ENCODE measurements at regions not wholly inside any gene's neighbourhood (a gene's known extent, or its start where the extent isn't known, plus 50 kb on each side); places are given as distances from the start of the nearest gene placed in this dataset.
"Not testable (repeated sequence)": the region's sequence is repeated elsewhere in the genome, so short reads cannot be mapped to it uniquely, and the experiment has no call there.

DNA sequence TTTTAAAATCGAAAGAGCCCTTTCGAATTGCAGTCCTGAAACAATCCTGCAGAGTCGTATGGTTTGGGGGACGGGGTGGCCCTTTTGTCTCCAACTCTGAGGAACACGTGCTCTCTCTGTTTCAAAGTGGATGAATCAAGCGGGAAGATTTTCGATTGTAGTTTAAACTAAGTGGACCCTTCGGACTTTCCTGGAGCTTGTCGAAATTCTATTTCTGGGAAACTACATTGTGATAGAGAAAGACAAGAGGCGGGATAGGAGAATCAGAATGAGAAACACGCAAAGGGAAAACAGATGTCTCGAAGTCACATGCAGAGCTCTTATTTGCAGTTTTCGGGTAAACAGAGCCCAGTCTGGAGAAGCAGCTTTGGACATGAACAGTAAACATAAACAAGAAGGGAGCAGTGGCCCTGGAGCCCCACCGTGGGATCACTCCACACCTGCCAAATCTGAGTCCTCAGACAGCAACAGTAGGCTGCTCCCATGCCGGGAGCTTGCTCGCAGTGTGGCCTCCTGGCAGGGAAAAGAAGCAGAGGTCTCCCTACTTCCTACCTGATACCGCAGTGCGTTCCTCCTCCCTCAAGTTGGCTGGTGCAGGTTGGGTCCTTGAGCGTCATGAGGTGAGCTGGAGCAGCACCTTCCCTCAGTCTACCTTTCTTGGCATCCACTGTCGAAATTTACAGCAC is 202.4 kb downstream of the SLC4A3 start:
- ChIA-PET POLR2A (no interaction called here), CTCF (no interaction called here)

DNA sequence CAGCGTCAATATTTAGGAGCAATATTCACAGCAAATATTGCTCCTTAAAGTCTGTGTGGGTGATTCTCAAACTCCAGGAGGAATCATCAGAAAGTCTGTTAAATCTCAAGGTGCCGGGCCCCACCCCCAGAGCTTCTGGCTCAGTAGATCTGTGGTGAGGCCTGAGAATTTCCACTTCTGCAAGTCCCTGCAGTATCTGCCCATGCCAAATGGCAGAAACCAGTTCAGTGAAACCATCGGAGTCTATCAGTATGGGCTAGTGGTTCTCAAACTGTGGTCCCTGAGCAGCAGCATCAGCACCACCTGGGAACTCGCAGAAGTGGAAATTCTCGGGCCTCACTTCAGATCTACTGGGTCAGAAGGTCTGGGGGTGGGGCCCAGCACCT is 202.9 kb downstream of the SLC4A3 start:
- ChIA-PET POLR2A (no interaction called here), CTCF (no interaction called here)

- ChIA-PET POLR2A (no interaction called here), CTCF (no interaction called here)
These were observed 204.5 kb downstream of the SLC4A3 start for GRCh38 chr2:219831957-219832356.

DNA sequence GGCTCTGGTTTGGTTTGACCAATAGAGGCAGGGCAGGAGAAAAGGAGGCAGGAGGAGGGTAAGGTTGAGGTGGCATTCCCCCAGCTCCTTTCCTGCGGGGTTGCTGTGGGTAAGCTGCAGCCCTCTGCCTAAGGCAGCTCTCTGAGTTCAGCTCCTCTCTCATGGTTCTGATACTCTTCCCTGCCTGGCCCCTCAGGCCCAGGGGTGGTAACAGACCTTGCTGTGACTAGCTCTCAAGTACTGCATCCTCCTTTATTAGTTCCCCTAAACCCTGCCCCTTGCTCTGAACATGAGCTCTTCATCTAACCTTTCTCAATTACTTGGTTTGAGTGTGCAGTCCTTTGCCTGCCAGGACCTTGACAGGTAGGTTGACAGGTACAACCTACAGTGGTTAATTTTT is 205.5 kb downstream of the SLC4A3 start:
- POLR2A ChIA-PET: no interaction called here
- CTCF ChIA-PET: interaction anchor here (1.1 kb wide), 1 partner anchor 10 kb away, joined by 3 read pairs; no protein-coding TSS in a partner anchor

DNA sequence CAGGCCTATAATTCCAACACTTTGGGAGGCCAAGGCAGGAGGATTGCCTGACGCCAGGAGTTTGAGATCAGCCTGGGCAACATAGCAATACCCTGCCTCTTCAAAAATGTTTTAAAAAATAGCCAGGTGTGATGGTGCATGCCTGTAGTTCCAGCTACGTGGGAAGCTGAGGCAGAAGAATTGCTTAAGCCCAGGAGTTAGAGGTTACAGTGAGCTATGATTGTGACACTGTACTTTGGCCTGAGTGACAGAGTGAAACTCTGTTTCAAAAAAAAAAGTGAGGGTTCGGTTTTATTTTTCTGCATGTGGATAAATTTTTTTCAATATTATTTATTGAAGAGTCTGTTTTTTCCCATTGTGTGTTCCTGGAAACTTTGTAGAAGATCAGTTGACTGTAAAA is 208.1 kb downstream of the SLC4A3 start:
- ChIA-PET CTCF (no interaction called here), POLR2A (no interaction called here)

GRCh38 chr2:219836647-219837177 is 209.3 kb downstream of the SLC4A3 start:
- ChIA-PET CTCF (no interaction called here), POLR2A (no interaction called here)

DNA sequence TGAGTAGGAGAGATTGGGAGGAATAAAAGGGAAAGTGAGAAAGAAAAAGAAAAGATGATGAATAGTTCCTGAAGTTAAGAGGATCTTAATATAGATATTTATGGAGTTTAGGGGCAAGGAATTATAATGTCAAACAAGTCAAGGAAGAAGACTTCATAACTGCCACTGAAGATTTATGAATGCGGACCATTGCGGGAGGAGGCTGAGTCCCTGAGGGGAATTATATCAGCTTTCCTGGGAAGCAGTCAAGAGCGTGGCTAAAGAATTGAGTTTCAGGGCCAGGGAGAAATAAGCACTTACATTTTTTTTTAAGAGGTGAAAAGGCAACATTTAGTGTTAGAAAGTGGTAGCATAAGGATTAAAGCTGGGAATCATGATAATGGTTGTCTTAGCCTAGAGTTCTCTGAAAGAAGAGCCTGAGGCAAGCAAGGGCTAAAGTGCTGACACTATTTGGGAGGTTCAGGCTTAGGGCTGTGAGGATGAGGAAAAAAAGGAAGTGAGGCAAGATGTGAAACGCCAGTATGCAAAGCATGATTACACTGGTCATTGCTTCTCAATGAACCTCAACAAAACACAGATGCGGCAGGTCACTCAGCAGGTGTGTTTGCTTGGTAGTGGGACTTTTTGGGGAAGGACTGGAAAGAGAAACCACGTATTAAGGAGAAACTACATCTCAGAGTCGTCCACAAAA is 217.1 kb downstream of the SLC4A3 start:
- ChIA-PET POLR2A (no interaction called here), CTCF (no interaction called here)

DNA sequence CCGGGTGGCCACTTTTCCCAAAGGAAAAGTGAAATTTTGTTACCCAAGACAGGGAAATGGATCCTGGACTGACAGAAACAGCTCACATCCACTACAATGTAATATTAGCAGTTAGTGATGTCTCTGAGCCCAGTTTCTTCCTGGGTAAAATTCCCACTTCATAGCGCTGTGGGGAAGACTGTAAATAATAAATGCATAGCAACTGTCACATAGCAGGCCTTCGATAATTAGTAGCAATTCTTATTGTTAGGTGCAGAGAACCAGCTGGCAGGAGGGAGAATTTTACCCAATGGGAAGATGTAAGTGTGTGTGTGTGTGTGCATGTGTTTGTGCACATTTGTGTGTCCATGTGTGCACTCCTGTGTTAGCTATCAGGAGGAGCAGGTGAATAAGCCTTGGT is 221.5 kb downstream of the SLC4A3 start:
- ChIA-PET POLR2A (no interaction called here), CTCF (no interaction called here)

DNA sequence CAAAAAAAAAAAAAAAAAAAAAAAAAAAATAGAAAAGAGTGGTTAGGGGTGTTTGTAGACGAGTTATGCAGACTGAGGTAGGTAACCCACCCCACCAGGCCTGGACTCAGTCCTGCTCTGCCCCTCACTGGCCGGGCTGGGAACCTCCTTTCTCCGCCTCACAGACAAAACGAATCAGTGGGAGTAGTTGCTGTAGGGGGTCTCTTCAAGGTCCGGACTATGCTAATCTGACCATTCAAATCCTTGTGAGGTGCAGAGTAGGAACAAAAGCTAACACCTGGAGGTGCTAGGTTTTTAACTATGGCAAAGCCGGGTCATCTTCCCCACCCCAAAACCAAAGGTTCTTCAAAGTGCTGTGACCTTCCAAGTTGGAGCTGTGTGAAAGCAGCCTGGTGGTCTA is 223.7 kb downstream of the SLC4A3 start:
- ChIA-PET CTCF (no interaction called here), POLR2A (no interaction called here)

DNA sequence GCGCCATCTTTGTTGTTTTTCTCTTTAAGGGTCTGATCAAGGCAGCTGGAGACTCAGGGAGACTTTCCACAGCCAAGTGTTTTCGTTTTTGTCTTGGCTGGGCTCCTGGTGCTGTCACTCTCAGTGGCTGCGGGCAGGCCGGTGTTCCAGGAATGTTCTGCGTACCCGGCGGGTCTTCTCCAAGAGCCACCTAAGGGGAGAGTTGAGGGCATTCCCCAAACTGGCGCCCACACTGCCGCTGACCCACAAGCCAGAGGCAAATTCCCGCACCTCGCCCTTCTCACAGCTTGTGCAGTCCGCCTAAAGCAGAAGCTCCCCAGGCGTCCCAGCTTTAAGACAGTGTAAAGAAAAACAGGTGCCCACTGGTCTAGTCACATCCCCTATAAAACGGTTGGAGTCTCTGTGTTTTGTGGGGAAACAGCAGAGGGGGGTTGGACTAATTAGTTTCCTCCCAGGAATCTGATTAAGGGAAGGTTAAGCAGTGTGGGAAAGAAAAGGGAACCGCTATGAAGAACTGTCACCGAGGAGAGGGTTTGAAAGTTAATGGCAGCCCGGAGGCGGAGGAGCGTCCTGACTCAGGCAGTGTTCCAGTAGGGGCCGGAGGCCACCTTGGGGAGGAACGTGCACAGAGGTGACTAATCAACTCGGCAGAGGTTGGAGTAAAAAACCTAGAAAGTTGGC is 224.5 kb downstream of the SLC4A3 start:
- ChIA-PET POLR2A (no interaction called here), CTCF (no interaction called here)

- ChIA-PET POLR2A (no interaction called here), CTCF (no interaction called here)
These were observed 225.2 kb downstream of the SLC4A3 start for GRCh38 chr2:219852626-219853025.

DNA sequence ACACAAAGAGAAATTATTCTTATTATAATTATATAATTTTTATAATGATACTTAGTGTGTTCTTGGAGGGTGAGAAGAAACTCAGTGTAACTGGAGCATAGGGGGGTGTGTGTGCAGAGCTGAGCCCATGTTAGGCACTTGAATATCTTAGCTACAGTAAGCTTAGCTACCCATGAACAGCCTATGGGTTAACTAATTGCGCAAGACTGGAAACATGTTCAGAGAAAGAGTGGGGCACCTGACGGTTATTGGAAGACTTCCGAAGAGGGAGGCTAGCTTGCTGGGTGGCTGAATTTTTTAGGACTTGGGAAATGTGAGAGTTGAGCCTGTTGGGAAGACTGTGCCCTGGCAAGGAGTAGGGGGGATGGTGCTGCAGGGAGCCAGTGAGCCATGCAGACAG is 229.2 kb downstream of the SLC4A3 start:
- ChIA-PET POLR2A (no interaction called here), CTCF (no interaction called here)

GRCh38 chr2:219857751-219858150 is 230.3 kb downstream of the SLC4A3 start:
- ChIA-PET POLR2A (no interaction called here), CTCF (no interaction called here)

GRCh38 chr2:219861307-219861706 is 233.9 kb downstream of the SLC4A3 start:
- ChIA-PET CTCF (no interaction called here), POLR2A (no interaction called here)

GRCh38 chr2:219864154-219864553 is 236.7 kb downstream of the SLC4A3 start:
- ChIA-PET CTCF (no interaction called here), POLR2A (no interaction called here)

- POLR2A ChIA-PET: no interaction called here
- CTCF ChIA-PET: no interaction called here
These were observed 241.2 kb downstream of the SLC4A3 start for GRCh38 chr2:219868635-219869034.

- ChIA-PET POLR2A (no interaction called here), CTCF (no interaction called here)
These were observed 242.6 kb downstream of the SLC4A3 start for GRCh38 chr2:219870041-219870440.

DNA sequence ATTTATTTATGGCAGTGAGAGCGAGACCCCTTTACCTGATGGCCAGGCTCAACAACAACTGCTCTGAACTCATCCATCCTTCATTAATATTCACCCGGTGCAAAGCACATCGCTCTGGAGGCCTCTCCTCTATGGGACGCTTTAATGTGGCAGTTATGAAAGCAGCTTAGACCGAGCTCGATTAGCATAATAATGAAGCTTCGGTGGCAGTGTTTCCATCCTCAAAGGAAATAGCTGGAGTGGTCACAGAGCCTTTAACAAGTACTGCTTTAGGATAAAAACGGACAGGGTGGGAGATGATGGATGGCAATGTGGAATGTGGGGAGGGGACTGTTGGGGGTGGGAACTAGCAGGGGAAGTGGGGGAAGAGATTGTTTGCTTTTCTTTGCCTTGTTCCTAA is 243.9 kb downstream of the SLC4A3 start:
- ChIA-PET POLR2A (interaction anchor here (0.9 kb wide), 1 partner anchor 112 kb away, joined by 4 read pairs; no protein-coding TSS in a partner anchor), CTCF (no interaction called here)

GRCh38 chr2:219875036-219875435 is 247.6 kb downstream of the SLC4A3 start:
- CTCF ChIA-PET: no interaction called here
- POLR2A ChIA-PET: no interaction called here

DNA sequence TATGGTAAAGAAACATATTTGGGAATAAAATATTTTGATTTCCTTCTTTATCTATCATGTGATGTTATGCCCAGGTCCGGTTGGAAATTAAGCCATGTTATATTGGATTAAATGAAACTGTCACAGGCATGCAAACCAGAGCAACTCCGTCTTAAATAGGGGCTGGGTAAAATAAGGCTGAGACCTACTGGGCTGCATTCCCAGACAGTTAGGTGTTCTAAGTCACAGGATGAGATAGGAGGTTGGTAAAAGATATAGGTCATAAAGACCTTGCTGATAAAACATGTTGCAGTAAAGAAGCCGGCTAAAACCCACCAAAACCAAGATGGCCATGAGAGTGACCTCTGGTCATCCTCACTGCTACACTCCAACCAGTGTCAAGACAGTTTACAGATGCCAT is 248.6 kb downstream of the SLC4A3 start:
- POLR2A ChIA-PET: not testable (repeated sequence)

DNA sequence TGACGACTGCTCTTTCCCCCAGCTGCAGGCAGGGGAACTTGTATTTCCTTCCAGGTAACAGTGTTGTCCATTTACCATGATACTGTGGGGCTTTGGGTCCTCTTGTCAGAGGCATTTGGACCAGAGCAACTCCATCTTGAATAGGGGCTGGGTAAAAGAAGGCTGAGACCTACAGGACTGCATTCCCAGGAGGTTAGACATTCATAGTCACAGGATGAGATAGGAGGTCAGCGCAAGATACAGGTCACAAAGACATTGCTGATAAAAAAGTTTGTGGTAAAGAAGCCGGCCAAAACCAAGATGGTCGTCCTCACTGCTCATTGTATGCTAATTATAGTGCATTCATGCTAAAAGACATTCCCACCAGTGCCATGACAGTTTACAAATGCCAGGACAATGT is 249.5 kb downstream of the SLC4A3 start:
- ChIA-PET CTCF (no interaction called here), POLR2A (no interaction called here)

More for the DNA sequence above, 248.6 kb downstream of the SLC4A3 start:
- CTCF ChIA-PET: not testable (repeated sequence)
